HG02798 (cell line): ENCODE measurements at regions not wholly inside any gene's neighbourhood (a gene's known extent, or its start where the extent isn't known, plus 50 kb on each side); places are given as distances from the start of the nearest gene placed in this dataset.

Experiments
- ATAC-seq: cut with Tn5 transposase; IDR thresholded peaks from one replicate; pipeline ENCODE4 v1.9.1; 2021; ENCODE audit warnings: mild to moderate bottlenecking; ENCODE audit not compliant: unreplicated experiment, poor library complexity

GRCh38 chr2:41840702-41841551 lies 206.9 kb upstream of the PKDCC start:
- peak; percentile 100 for ATAC-seq

GRCh38 chr2:41846962-41847361 lies 200.9 kb upstream of the PKDCC start:
- ATAC-seq: no peak

GRCh38 chr2:41847744-41848441 lies 199.9 kb upstream of the PKDCC start:
- ATAC-seq: no peak

GRCh38 chr2:41851554-41851953 lies 196.3 kb upstream of the PKDCC start:
- ATAC-seq: no peak

GRCh38 chr2:41853427-41854191 lies 194.2 kb upstream of the PKDCC start:
- no peak for ATAC-seq

- peak; percentile 58 for ATAC-seq
Observed at GRCh38 chr2:41854227-41854626, 193.6 kb upstream of the PKDCC start.

- no peak for ATAC-seq
Observed at GRCh38 chr2:41856946-41857345, 190.9 kb upstream of the PKDCC start.

- ATAC-seq: no peak
Observed at GRCh38 chr2:41859615-41860514, 188.0 kb upstream of the PKDCC start.

GRCh38 chr2:41863062-41863461 lies 184.8 kb upstream of the PKDCC start:
- no peak for ATAC-seq

GRCh38 chr2:41865263-41865662 lies 182.6 kb upstream of the PKDCC start:
- ATAC-seq: no peak

GRCh38 chr2:41867553-41867952 lies 180.3 kb upstream of the PKDCC start:
- no peak for ATAC-seq

- peak; percentile 73 for ATAC-seq
Observed at GRCh38 chr2:41869542-41870264, 178.1 kb upstream of the PKDCC start.

GRCh38 chr2:41870265-41870585 lies 177.6 kb upstream of the PKDCC start:
- no peak for ATAC-seq

- no peak for ATAC-seq
Observed at GRCh38 chr2:41871080-41871479, 176.7 kb upstream of the PKDCC start.

GRCh38 chr2:41872646-41873045 lies 175.2 kb upstream of the PKDCC start:
- no peak for ATAC-seq

GRCh38 chr2:41873102-41874031 lies 174.5 kb upstream of the PKDCC start:
- no peak for ATAC-seq

- ATAC-seq: no peak
Observed at GRCh38 chr2:41877114-41877678, 170.6 kb upstream of the PKDCC start.

GRCh38 chr2:41878056-41878455 lies 169.8 kb upstream of the PKDCC start:
- ATAC-seq: no peak
